ENCODE measurements at regions not wholly inside any gene's neighbourhood (a gene's known extent, or its start where the extent isn't known, plus 50 kb on each side); places are given as distances from the start of the nearest gene placed in this dataset.

GRCh38 chr2:236935083-236935482 lies 150.6 kb upstream of the COPS8 start:
- TF ChIP-seq POLR2AphosphoS5 (IDR thresholded peaks at IDR 0.05) (no peak), POLR2A (IDR thresholded peaks at IDR 0.05) (no peak)
- TF ChIP-seq, protein P1, sequence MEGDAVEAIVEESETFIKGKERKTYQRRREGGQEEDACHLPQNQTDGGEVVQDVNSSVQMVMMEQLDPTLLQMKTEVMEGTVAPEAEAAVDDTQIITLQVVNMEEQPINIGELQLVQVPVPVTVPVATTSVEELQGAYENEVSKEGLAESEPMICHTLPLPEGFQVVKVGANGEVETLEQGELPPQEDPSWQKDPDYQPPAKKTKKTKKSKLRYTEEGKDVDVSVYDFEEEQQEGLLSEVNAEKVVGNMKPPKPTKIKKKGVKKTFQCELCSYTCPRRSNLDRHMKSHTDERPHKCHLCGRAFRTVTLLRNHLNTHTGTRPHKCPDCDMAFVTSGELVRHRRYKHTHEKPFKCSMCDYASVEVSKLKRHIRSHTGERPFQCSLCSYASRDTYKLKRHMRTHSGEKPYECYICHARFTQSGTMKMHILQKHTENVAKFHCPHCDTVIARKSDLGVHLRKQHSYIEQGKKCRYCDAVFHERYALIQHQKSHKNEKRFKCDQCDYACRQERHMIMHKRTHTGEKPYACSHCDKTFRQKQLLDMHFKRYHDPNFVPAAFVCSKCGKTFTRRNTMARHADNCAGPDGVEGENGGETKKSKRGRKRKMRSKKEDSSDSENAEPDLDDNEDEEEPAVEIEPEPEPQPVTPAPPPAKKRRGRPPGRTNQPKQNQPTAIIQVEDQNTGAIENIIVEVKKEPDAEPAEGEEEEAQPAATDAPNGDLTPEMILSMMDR (IDR thresholded peaks at IDR 0.05), result no peak
- WGBS, 2 donors (ENCODE audit: low coverage in 1 of 2), result 50 to 79% methylated on average over 3 to 5 of the region's 5 CpGs
- intact Hi-C loops (cut with DNase I; ENCODE audit: low total_unique reads), result no loop called here
- Histone ChIP-seq H3K4me3 (no peak overlapping the region), H3K9me3 (no peaks in the 10 kb centered on the region), H3K27me3 (no peaks in the 10 kb centered on the region), H3K27ac (no peak overlapping the region), H3K4me1 (peaks cover 0 to 4% (median 0%) of the 10 kb centered on the region in 4 donors), H3K36me3 (no peaks in the 10 kb centered on the region)
- in situ Hi-C loops (cut with MboI; ENCODE audit: low pct_ligation_motif_present in 1 of 4, low pct_unique_long_range_greater_than_20kb in 1 of 4, low sequenced_read_pairs in 3 of 4), result no loop called here
- DNase-seq, result no peak

- intact Hi-C loops (cut with DNase I; ENCODE audit: low total_unique reads) (no loop called here), in situ Hi-C loops (cut with MboI; ENCODE audit: low pct_ligation_motif_present in 1 of 4, low pct_unique_long_range_greater_than_20kb in 1 of 4, low sequenced_read_pairs in 3 of 4) (no loop called here)
- no peak overlapping the region for H3K4me3 ChIP-seq
- DNase-seq, result no peak
- H3K36me3 ChIP-seq, result no peaks in the 10 kb centered on the region
- no peak overlapping the region for H3K27ac ChIP-seq
- 81% methylated on average over 8 of the region's 10 CpGs; no CpG with 5 or more reads in 1 of the 2 donors for WGBS, 2 donors (ENCODE audit: low coverage in 1 of 2)
- H3K9me3 ChIP-seq, result no peaks in the 10 kb centered on the region
- peaks cover 0 to 4% (median 0%) of the 10 kb centered on the region in 4 donors for H3K4me1 ChIP-seq
- H3K27me3 ChIP-seq, result no peaks in the 10 kb centered on the region
- TF ChIP-seq POLR2A (IDR thresholded peaks at IDR 0.05) (no peak), EP300 (IDR thresholded peaks at IDR 0.05; ENCODE audit: low read depth) (no peak), POLR2AphosphoS5 (IDR thresholded peaks at IDR 0.05) (no peak)
- TF ChIP-seq, protein P1 (IDR thresholded peaks at IDR 0.05), result no peak
These were observed 149.9 kb upstream of the COPS8 start for GRCh38 chr2:236935631-236936445.

- intact Hi-C loops (cut with DNase I; ENCODE audit: low total_unique reads), result no loop called here
- 87% methylated on average over 7 of the region's 7 CpGs; no CpG with 5 or more reads in 1 of the 2 donors for WGBS, 2 donors (ENCODE audit: low coverage in 1 of 2)
These were observed 149.2 kb upstream of the COPS8 start for GRCh38 chr2:236936446-236936940.

DNA sequence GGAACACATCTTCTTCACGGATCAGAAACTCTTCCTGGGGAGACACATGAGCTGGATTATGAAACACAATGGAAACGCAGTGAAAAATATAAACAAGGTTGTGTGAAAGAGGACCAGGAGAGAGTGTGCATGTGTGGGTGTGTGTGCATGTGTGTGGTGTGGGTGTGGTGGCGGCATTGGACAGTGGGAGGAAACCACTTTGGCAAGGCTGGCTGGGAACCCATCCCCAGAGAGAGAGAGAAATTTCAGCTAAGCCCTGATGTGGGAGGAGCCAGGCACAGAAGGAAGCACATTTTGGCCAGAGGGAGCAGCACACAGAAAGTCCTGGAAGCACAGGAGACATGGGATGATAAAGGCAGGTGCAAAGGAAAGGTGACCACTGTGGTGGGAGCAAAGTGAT lies 147.6 kb upstream of the COPS8 start:
- 52 to 63% methylated on average over 3 of the region's 3 CpGs for WGBS, 2 donors (ENCODE audit: low coverage in 1 of 2)
- no peak overlapping the region for H3K4me3 ChIP-seq
- intact Hi-C loops (cut with DNase I; ENCODE audit: low total_unique reads), result no loop called here
- H3K27ac ChIP-seq, result no peak overlapping the region
- H3K9me3 ChIP-seq, result no peaks in the 10 kb centered on the region
- no peak for TF ChIP-seq EP300 (IDR thresholded peaks at IDR 0.05; ENCODE audit: low read depth)
- no peak for TF ChIP-seq POLR2A (IDR thresholded peaks at IDR 0.05)
- TF ChIP-seq POLR2AphosphoS5 (IDR thresholded peaks at IDR 0.05), result no peak
- TF ChIP-seq, protein P1 (IDR thresholded peaks at IDR 0.05), result no peak
- DNase-seq, result no peak
- no peaks in the 10 kb centered on the region for H3K27me3 ChIP-seq
- no peaks in the 10 kb centered on the region for H3K4me1 ChIP-seq
- in situ Hi-C loops (cut with MboI; ENCODE audit: low pct_ligation_motif_present in 1 of 4, low pct_unique_long_range_greater_than_20kb in 1 of 4, low sequenced_read_pairs in 3 of 4), result no loop called here
- H3K36me3 ChIP-seq, result no peaks in the 10 kb centered on the region

More at GRCh38 chr2:236936446-236936940, 149.2 kb upstream of the COPS8 start:
- Histone ChIP-seq H3K4me3 (no peak overlapping the region), H3K27ac (no peak overlapping the region), H3K27me3 (no peaks in the 10 kb centered on the region), H3K4me1 (peaks cover 0 to 4% (median 0%) of the 10 kb centered on the region in 4 donors), H3K36me3 (no peaks in the 10 kb centered on the region), H3K9me3 (no peaks in the 10 kb centered on the region)
- DNase-seq, result no peak
- TF ChIP-seq POLR2A (IDR thresholded peaks at IDR 0.05), result no peak
- TF ChIP-seq EP300 (IDR thresholded peaks at IDR 0.05; ENCODE audit: low read depth), result no peak
- TF ChIP-seq, protein P1 (IDR thresholded peaks at IDR 0.05), result no peak
- no peak for TF ChIP-seq POLR2AphosphoS5 (IDR thresholded peaks at IDR 0.05)
- in situ Hi-C loops (cut with MboI; ENCODE audit: low pct_ligation_motif_present in 1 of 4, low pct_unique_long_range_greater_than_20kb in 1 of 4, low sequenced_read_pairs in 3 of 4), result no loop called here
